SK-N-SH (cell line): ENCODE measurements at regions not wholly inside any gene's neighbourhood (a gene's known extent, or its start where the extent isn't known, plus 50 kb on each side); places are given as distances from the start of the nearest gene placed in this dataset.
"Not testable (repeated sequence)": the region's sequence is repeated elsewhere in the genome, so short reads cannot be mapped to it uniquely, and the experiment has no call there.

Experiments
- CTCF ChIA-PET: fragments of 300-600, 350-600 bp; formaldehyde crosslinking; extraction: SDS; loops from one replicate; lab custom pipeline; 2021; lab: Yijun Ruan, JAX
- POLR2A ChIA-PET: fragments of 350-600 bp; sonication (Branson Sonifier 250); formaldehyde crosslinking; extraction: SDS; loops from one replicate; lab custom pipeline; 2020; ENCODE audit warnings: antibody characterized with exemption, inconsistent platforms; lab: Yijun Ruan, JAX
- DNase-seq: peaks from one replicate; pipeline ENCODE4 v3.0.0; 2012
- H2AFZ ChIP-seq: fragments of 200-600 bp; sonication (generic); 2 replicates; pipeline ENCODE4 v1.8.1; 2016; ENCODE audit warnings: antibody characterized with exemption, mild to moderate bottlenecking, low read depth
- H3F3A ChIP-seq: fragments of 200-600 bp; sonication (generic); replicated peaks from 2 replicates; pipeline ENCODE3; 2016; ENCODE audit warnings: antibody characterized with exemption, mild to moderate bottlenecking; ENCODE audit not compliant: insufficient read depth
- H3K27ac ChIP-seq, 2 experiments: fragments of 200-500 bp in 1 of 2; fragments of 200-600 bp in 1 of 2; sonication (Bioruptor generic) in 1 of 2; sonication (generic), shearing (Covaris generic) in 1 of 2; 2 replicates each; pipeline versions ENCODE4 v1.5.1 to v1.6.1; 2014 to 2016; ENCODE audit warnings: low read depth in 2 of 2, inconsistent platforms in 1 of 2, low read length in 1 of 2, mild to moderate bottlenecking in 1 of 2, mixed read lengths in 1 of 2
- H3K27me3 ChIP-seq: fragments of 200-600 bp; sonication (generic), shearing (Covaris generic); 2 replicates; pipeline ENCODE4 v1.6.1; 2016; ENCODE audit warnings: mixed run types; ENCODE audit not compliant: insufficient read depth
- H3K36me3 ChIP-seq, 2 experiments: fragments of 200-500 bp in 1 of 2; fragments of 200-600 bp in 1 of 2; sonication (Bioruptor generic) in 1 of 2; sonication (generic) in 1 of 2; replicated peaks in 1 of 2; 2 replicates each; pipeline versions ENCODE3 to v1.5.1; 2014 to 2016; ENCODE audit warnings: low read length in 1 of 2, mild to moderate bottlenecking in 1 of 2; ENCODE audit not compliant: insufficient read depth in 2 of 2, control insufficient read depth in 1 of 2
- H3K4me1 ChIP-seq, 2 experiments: fragments of 200-500 bp in 1 of 2; fragments of 200-600 bp in 1 of 2; sonication (Bioruptor generic) in 1 of 2; sonication (generic), shearing (Covaris generic) in 1 of 2; 2 replicates each; pipeline versions ENCODE4 v1.5.1 to v1.6.1; 2014 to 2016; ENCODE audit warnings: low read depth in 1 of 2, low read length in 1 of 2, mixed run types in 1 of 2; ENCODE audit not compliant: insufficient read depth in 2 of 2, control insufficient read depth in 1 of 2
- H3K4me2 ChIP-seq: fragments of 200-600 bp; sonication (generic), shearing (Covaris generic); 2 replicates; pipeline ENCODE4 v1.6.1; 2017; ENCODE audit warnings: mixed run types
- H3K4me3 ChIP-seq, 2 experiments: fragments of 200-500 bp in 1 of 2; fragments of 200-600 bp in 1 of 2; sonication (Bioruptor generic) in 1 of 2; sonication (generic), shearing (Covaris generic) in 1 of 2; 2 replicates each; pipeline versions ENCODE4 v1.5.1 to v1.8.1; 2014 to 2016; ENCODE audit warnings: low read depth in 2 of 2, inconsistent platforms in 1 of 2, low read length in 1 of 2, mild to moderate bottlenecking in 1 of 2, mixed read lengths in 1 of 2, moderate library complexity in 1 of 2
- H3K79me2 ChIP-seq: fragments of 200-600 bp; sonication (generic); 2 replicates; pipeline ENCODE4 v1.8.1; 2017; ENCODE audit warnings: mild to moderate bottlenecking; ENCODE audit not compliant: insufficient read depth
- H3K9ac ChIP-seq: fragments of 200-600 bp; sonication (generic); 2 replicates; pipeline ENCODE4 v1.6.1; 2017; ENCODE audit warnings: mixed run types
- H3K9me2 ChIP-seq: fragments of 200-600 bp; sonication (generic); 2 replicates; pipeline ENCODE4 v1.6.1; 2017; ENCODE audit warnings: mixed run types
- H3K9me3 ChIP-seq: fragments of 200-600 bp; sonication (generic); 2 replicates; pipeline ENCODE4 v1.6.1; 2017; ENCODE audit warnings: mixed run types, mild to moderate bottlenecking, moderate library complexity
- H4K20me1 ChIP-seq: fragments of 200-600 bp; sonication (generic); 2 replicates; pipeline ENCODE4 v1.6.1; 2017; ENCODE audit warnings: mild to moderate bottlenecking, mixed run types; ENCODE audit not compliant: insufficient read depth
- CTCF ChIP-seq: fragments of 200-600 bp; sonication (generic); IDR thresholded peaks from 2 replicates; pipeline ENCODE4 v1.6.1; 2017; ENCODE audit warnings: antibody characterized with exemption, mild to moderate bottlenecking, moderate library complexity
- FOSL2 ChIP-seq: IDR thresholded peaks from 2 replicates; pipeline ENCODE4 v1.4.0; 2012; ENCODE audit warnings: low read depth, mild to moderate bottlenecking, moderate library complexity, borderline replicate concordance
- MAX ChIP-seq: IDR thresholded peaks from 2 replicates; pipeline ENCODE4 v1.4.0; 2012; ENCODE audit warnings: low read depth
- PBX3 ChIP-seq: IDR thresholded peaks from 2 replicates; pipeline ENCODE4; 2012
- POLR2AphosphoS5 ChIP-seq: IDR thresholded peaks from 2 replicates; pipeline ENCODE4 v1.6.1; 2012; ENCODE audit warnings: low read depth, low read length
- RCOR1 ChIP-seq: fragments of 150-350 bp; IDR thresholded peaks from 2 replicates; pipeline ENCODE4 v1.6.1; 2017; ENCODE audit warnings: antibody characterized with exemption, low read length
- REST ChIP-seq: IDR thresholded peaks from 2 replicates; pipeline ENCODE4 v1.6.1; 2012; ENCODE audit warnings: mild to moderate bottlenecking, low read depth, low read length, moderate library complexity
- RXRA ChIP-seq: IDR thresholded peaks from 2 replicates; pipeline ENCODE4 v1.4.0; 2012; ENCODE audit warnings: low read depth, mild to moderate bottlenecking, borderline replicate concordance
- TEAD4 ChIP-seq: IDR thresholded peaks from 2 replicates; pipeline ENCODE4 v1.4.0; 2012; ENCODE audit warnings: mild to moderate bottlenecking, borderline replicate concordance; ENCODE audit not compliant: insufficient read depth
- USF1 ChIP-seq: IDR thresholded peaks from 2 replicates; pipeline ENCODE4 v1.4.0; 2012; ENCODE audit warnings: low read depth, borderline replicate concordance
- ZBTB33 ChIP-seq: IDR thresholded peaks from 2 replicates; pipeline ENCODE4 v1.4.0; 2012; ENCODE audit warnings: low read depth, borderline replicate concordance
- WGBS: methylation state at CpG from one replicate; pipeline ENCODE4 v1.1.6; 2017; ENCODE audit warnings: low lambda C conversion rate; 5-methylcytosine and 5-hydroxymethylcytosine counted together

- H3K9ac ChIP-seq = no peak overlapping the region
- 56% methylated on average over 12 of the region's 12 CpGs for WGBS
- no peak overlapping the region for H3K27ac ChIP-seq
- no peaks in the 10 kb centered on the region; a peak in 1 of 4 replicates for H3K4me1 ChIP-seq
- TF ChIP-seq MAX = no peak
- no peak for TF ChIP-seq ZBTB33
- no peak for TF ChIP-seq POLR2AphosphoS5
- no peak for TF ChIP-seq USF1
- TF ChIP-seq PBX3 = no peak
- TF ChIP-seq RCOR1 = no peak
- no peak for TF ChIP-seq FOSL2
- H3K79me2 ChIP-seq = no peaks in the 10 kb centered on the region
- H3K36me3 ChIP-seq = no peaks in the 10 kb centered on the region
- no peak overlapping the region for H2AFZ ChIP-seq
- H4K20me1 ChIP-seq = no peaks in the 10 kb centered on the region
- no peak overlapping the region for H3K4me2 ChIP-seq
- DNase-seq = no peak
- POLR2A ChIA-PET = no interaction called here
- no peaks in the 10 kb centered on the region for H3K9me2 ChIP-seq
- no peaks in the 10 kb centered on the region for H3K9me3 ChIP-seq
- CTCF ChIA-PET = no interaction called here
- H3F3A ChIP-seq = no peaks in the 10 kb centered on the region
- H3K4me3 ChIP-seq = no peak overlapping the region
- H3K27me3 ChIP-seq = no peaks in the 10 kb centered on the region
Measured at GRCh38 chr2:239548451-239548871, 147.6 kb upstream of the HDAC4 start.

- H3K79me2 ChIP-seq, H3F3A ChIP-seq, H3K27me3 ChIP-seq, H3K9me3 ChIP-seq, H3K9ac ChIP-seq, H2AFZ ChIP-seq, H3K4me2 ChIP-seq, H4K20me1 ChIP-seq, H3K27ac ChIP-seq, DNase-seq, POLR2A ChIA-PET, H3K4me3 ChIP-seq, CTCF ChIA-PET, H3K9me2 ChIP-seq, H3K36me3 ChIP-seq, H3K4me1 ChIP-seq: not testable (repeated sequence)
- 38% methylated on average over 3 of the region's 3 CpGs for WGBS
Measured at GRCh38 chr2:239547140-239547539, 146.3 kb upstream of the HDAC4 start.

- no peak overlapping the region for H3K9ac ChIP-seq
- H3F3A ChIP-seq = no peaks in the 10 kb centered on the region
- no peaks in the 10 kb centered on the region for H3K9me3 ChIP-seq
- no peaks in the 10 kb centered on the region for H3K79me2 ChIP-seq
- H3K9me2 ChIP-seq = no peaks in the 10 kb centered on the region
- no peak overlapping the region for H3K4me3 ChIP-seq
- H4K20me1 ChIP-seq = no peaks in the 10 kb centered on the region
- 40% methylated on average over 9 of the region's 9 CpGs for WGBS
- H3K27me3 ChIP-seq = no peaks in the 10 kb centered on the region
- H3K4me2 ChIP-seq = no peak overlapping the region
- H3K36me3 ChIP-seq = no peaks in the 10 kb centered on the region
- ChIA-PET CTCF (no interaction called here), POLR2A (no interaction called here)
- H3K4me1 ChIP-seq = no peaks in the 10 kb centered on the region; a peak in 1 of 4 replicates
- no peak overlapping the region for H2AFZ ChIP-seq
- no peak overlapping the region for H3K27ac ChIP-seq
- no peak for DNase-seq
- no peak for TF ChIP-seq RXRA
- no peak for TF ChIP-seq TEAD4
- no peak for TF ChIP-seq CTCF
- no peak for TF ChIP-seq FOSL2
- no peak for TF ChIP-seq REST
Measured at GRCh38 chr2:239546541-239546940, 145.7 kb upstream of the HDAC4 start.
